SK-N-SH (cell line): ENCODE measurements at regions not wholly inside any gene's neighbourhood (a gene's known extent, or its start where the extent isn't known, plus 50 kb on each side); places are given as distances from the start of the nearest gene placed in this dataset.

Experiments used
- CTCF ChIA-PET: fragments of 300-600, 350-600 bp; formaldehyde crosslinking; extraction: SDS; loops from one replicate; lab custom pipeline; 2021; lab: Yijun Ruan, JAX
- POLR2A ChIA-PET: fragments of 350-600 bp; sonication (Branson Sonifier 250); formaldehyde crosslinking; extraction: SDS; loops from one replicate; lab custom pipeline; 2020; ENCODE audit warnings: antibody characterized with exemption, inconsistent platforms; lab: Yijun Ruan, JAX
- DNase-seq: peaks from one replicate; pipeline ENCODE4 v3.0.0; 2012
- H2AFZ ChIP-seq: fragments of 200-600 bp; sonication (generic); 2 replicates; pipeline ENCODE4 v1.8.1; 2016; ENCODE audit warnings: antibody characterized with exemption, mild to moderate bottlenecking, low read depth
- H3F3A ChIP-seq: fragments of 200-600 bp; sonication (generic); replicated peaks from 2 replicates; pipeline ENCODE3; 2016; ENCODE audit warnings: antibody characterized with exemption, mild to moderate bottlenecking; ENCODE audit not compliant: insufficient read depth
- H3K27ac ChIP-seq, 2 experiments: fragments of 200-500 bp in 1 of 2; fragments of 200-600 bp in 1 of 2; sonication (Bioruptor generic) in 1 of 2; sonication (generic), shearing (Covaris generic) in 1 of 2; 2 replicates each; pipeline versions ENCODE4 v1.5.1 to v1.6.1; 2014 to 2016; ENCODE audit warnings: low read depth in 2 of 2, inconsistent platforms in 1 of 2, low read length in 1 of 2, mild to moderate bottlenecking in 1 of 2, mixed read lengths in 1 of 2
- H3K27me3 ChIP-seq: fragments of 200-600 bp; sonication (generic), shearing (Covaris generic); 2 replicates; pipeline ENCODE4 v1.6.1; 2016; ENCODE audit warnings: mixed run types; ENCODE audit not compliant: insufficient read depth
- H3K36me3 ChIP-seq, 2 experiments: fragments of 200-500 bp in 1 of 2; fragments of 200-600 bp in 1 of 2; sonication (Bioruptor generic) in 1 of 2; sonication (generic) in 1 of 2; replicated peaks in 1 of 2; 2 replicates each; pipeline versions ENCODE3 to v1.5.1; 2014 to 2016; ENCODE audit warnings: low read length in 1 of 2, mild to moderate bottlenecking in 1 of 2; ENCODE audit not compliant: insufficient read depth in 2 of 2, control insufficient read depth in 1 of 2
- H3K4me1 ChIP-seq, 2 experiments: fragments of 200-500 bp in 1 of 2; fragments of 200-600 bp in 1 of 2; sonication (Bioruptor generic) in 1 of 2; sonication (generic), shearing (Covaris generic) in 1 of 2; 2 replicates each; pipeline versions ENCODE4 v1.5.1 to v1.6.1; 2014 to 2016; ENCODE audit warnings: low read depth in 1 of 2, low read length in 1 of 2, mixed run types in 1 of 2; ENCODE audit not compliant: insufficient read depth in 2 of 2, control insufficient read depth in 1 of 2
- H3K4me2 ChIP-seq: fragments of 200-600 bp; sonication (generic), shearing (Covaris generic); 2 replicates; pipeline ENCODE4 v1.6.1; 2017; ENCODE audit warnings: mixed run types
- H3K4me3 ChIP-seq, 2 experiments: fragments of 200-500 bp in 1 of 2; fragments of 200-600 bp in 1 of 2; sonication (Bioruptor generic) in 1 of 2; sonication (generic), shearing (Covaris generic) in 1 of 2; 2 replicates each; pipeline versions ENCODE4 v1.5.1 to v1.8.1; 2014 to 2016; ENCODE audit warnings: low read depth in 2 of 2, inconsistent platforms in 1 of 2, low read length in 1 of 2, mild to moderate bottlenecking in 1 of 2, mixed read lengths in 1 of 2, moderate library complexity in 1 of 2
- H3K79me2 ChIP-seq: fragments of 200-600 bp; sonication (generic); 2 replicates; pipeline ENCODE4 v1.8.1; 2017; ENCODE audit warnings: mild to moderate bottlenecking; ENCODE audit not compliant: insufficient read depth
- H3K9ac ChIP-seq: fragments of 200-600 bp; sonication (generic); 2 replicates; pipeline ENCODE4 v1.6.1; 2017; ENCODE audit warnings: mixed run types
- H3K9me2 ChIP-seq: fragments of 200-600 bp; sonication (generic); 2 replicates; pipeline ENCODE4 v1.6.1; 2017; ENCODE audit warnings: mixed run types
- H3K9me3 ChIP-seq: fragments of 200-600 bp; sonication (generic); 2 replicates; pipeline ENCODE4 v1.6.1; 2017; ENCODE audit warnings: mixed run types, mild to moderate bottlenecking, moderate library complexity
- H4K20me1 ChIP-seq: fragments of 200-600 bp; sonication (generic); 2 replicates; pipeline ENCODE4 v1.6.1; 2017; ENCODE audit warnings: mild to moderate bottlenecking, mixed run types; ENCODE audit not compliant: insufficient read depth
- ELF1 ChIP-seq: IDR thresholded peaks from 2 replicates; pipeline ENCODE4 v1.4.0; 2012
- EP300 ChIP-seq, 2 experiments: IDR thresholded peaks; 2 replicates each; pipeline versions ENCODE4 v1.4.0 to v1.6.1; 2012; ENCODE audit warnings: borderline replicate concordance in 1 of 2, low read depth in 1 of 2, low read length in 1 of 2
- EZH2phosphoT487 ChIP-seq: fragments of 200-600 bp; sonication (generic); IDR thresholded peaks from 2 replicates; pipeline ENCODE4 v1.6.1; 2017; ENCODE audit warnings: low read depth, mixed run types, mild to moderate bottlenecking, antibody characterized with exemption, moderate library complexity, borderline replicate concordance
- FOXJ3 ChIP-seq: sonication (generic); formaldehyde crosslinking; IDR thresholded peaks from 2 replicates; pipeline ENCODE4 v1.5.1; 2020; ENCODE audit warnings: mild to moderate bottlenecking, missing genetic modification reagents
- FOXM1 ChIP-seq: IDR thresholded peaks from 2 replicates; pipeline ENCODE4 v1.4.0; 2012; ENCODE audit warnings: low read depth, mild to moderate bottlenecking
- GABPA ChIP-seq: IDR thresholded peaks from 2 replicates; pipeline ENCODE4 v1.4.0; 2012; ENCODE audit warnings: low read depth, mild to moderate bottlenecking
- JUND ChIP-seq: IDR thresholded peaks from 2 replicates; pipeline ENCODE4 v1.4.0; 2012
- NFIC ChIP-seq: IDR thresholded peaks from 2 replicates; pipeline ENCODE4 v1.4.0; 2012; ENCODE audit warnings: borderline replicate concordance
- NRF1 ChIP-seq: IDR thresholded peaks from 2 replicates; pipeline ENCODE4 v1.6.1; 2012; ENCODE audit warnings: low read depth, mild to moderate bottlenecking, low read length
- POLR2AphosphoS5 ChIP-seq: IDR thresholded peaks from 2 replicates; pipeline ENCODE4 v1.6.1; 2012; ENCODE audit warnings: low read depth, low read length
- RAD21 ChIP-seq: IDR thresholded peaks from 2 replicates; pipeline ENCODE4 v1.6.1; 2012; ENCODE audit warnings: mild to moderate bottlenecking, low read length
- RCOR1 ChIP-seq: fragments of 150-350 bp; IDR thresholded peaks from 2 replicates; pipeline ENCODE4 v1.6.1; 2017; ENCODE audit warnings: antibody characterized with exemption, low read length
- RFX5 ChIP-seq: IDR thresholded peaks from 2 replicates; pipeline ENCODE4 v1.6.1; 2012; ENCODE audit warnings: mild to moderate bottlenecking, improper control_type of control experiment, low read length
- RXRA ChIP-seq: IDR thresholded peaks from 2 replicates; pipeline ENCODE4 v1.4.0; 2012; ENCODE audit warnings: low read depth, mild to moderate bottlenecking, borderline replicate concordance
- TAF1 ChIP-seq: IDR thresholded peaks from 2 replicates; pipeline ENCODE4 v1.6.1; 2012; ENCODE audit warnings: low read depth, mild to moderate bottlenecking, low read length, moderate library complexity, borderline replicate concordance
- TCF12 ChIP-seq: IDR thresholded peaks from 2 replicates; pipeline ENCODE4 v1.4.0; 2012
- YY1 ChIP-seq: IDR thresholded peaks from 2 replicates; pipeline ENCODE4 v1.4.0; 2012; ENCODE audit warnings: low read depth, mild to moderate bottlenecking
- WGBS: methylation state at CpG from one replicate; pipeline ENCODE4 v1.1.6; 2017; ENCODE audit warnings: low lambda C conversion rate; 5-methylcytosine and 5-hydroxymethylcytosine counted together
- TF ChIP-seq, protein P1 (sequence below): fragments of 200-600 bp; sonication (generic); IDR thresholded peaks from 2 replicates; pipeline ENCODE4 v1.6.1; 2017; ENCODE audit warnings: antibody characterized with exemption, mild to moderate bottlenecking, moderate library complexity
- TF ChIP-seq, protein P2 (sequence below): IDR thresholded peaks from 2 replicates; pipeline ENCODE4 v1.4.0; 2012; ENCODE audit warnings: low read depth, borderline replicate concordance
- TF ChIP-seq, protein P3 (sequence below): IDR thresholded peaks from 2 replicates; pipeline ENCODE4 v1.6.1; 2012; ENCODE audit warnings: mild to moderate bottlenecking, low read depth, low read length, moderate library complexity

DNA sequence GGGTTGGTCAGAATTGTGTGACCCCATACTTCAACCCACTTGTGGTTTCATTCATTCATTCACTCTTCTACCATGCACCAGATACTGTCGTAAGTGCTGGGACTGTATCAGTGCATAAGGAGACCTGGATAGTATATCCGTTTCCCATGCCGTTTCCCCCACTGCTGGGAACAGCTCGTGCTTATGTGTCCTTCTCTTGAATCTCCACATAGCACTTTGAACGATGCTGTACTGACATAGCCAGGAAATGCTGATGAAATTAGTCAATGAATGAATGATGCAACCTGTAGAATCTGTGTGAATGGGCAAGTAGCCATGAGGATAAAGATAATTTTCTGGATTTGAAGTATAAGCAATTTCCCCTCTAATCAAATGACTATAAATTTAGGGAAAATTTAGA, 276.1 kb downstream of the BCL2 start:
- no peaks in the 10 kb centered on the region for H3K9me3 ChIP-seq
- CTCF ChIA-PET, result interaction anchor here (1.4 kb wide), 1 partner anchor 275 kb away, joined by 3 read pairs; no protein-coding TSS in a partner anchor
- POLR2A ChIA-PET, result no interaction called here

DNA sequence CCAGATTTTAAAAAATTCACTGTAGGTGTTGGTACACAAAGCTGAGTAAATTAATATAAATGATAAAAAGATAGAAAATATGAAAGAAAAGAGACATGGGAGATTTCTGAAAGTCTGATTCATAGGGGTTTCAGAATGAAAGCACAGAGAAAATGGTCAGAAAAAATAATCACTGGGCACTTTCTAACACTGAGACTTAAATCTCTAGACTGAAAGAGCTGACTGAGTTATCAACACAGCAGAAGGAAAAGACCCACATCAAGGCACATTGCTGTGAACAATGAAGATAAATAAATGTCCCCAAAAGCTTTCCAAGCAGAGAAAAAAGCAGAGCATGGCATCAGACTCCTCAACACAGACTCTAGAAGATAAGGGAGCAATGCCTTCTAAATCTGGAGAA, 277.2 kb downstream of the BCL2 start:
- H3K9me2 ChIP-seq, result no peaks in the 10 kb centered on the region
- no peaks in the 10 kb centered on the region; a peak in 1 of 4 replicates for H3K4me1 ChIP-seq
- H3K79me2 ChIP-seq, result no peaks in the 10 kb centered on the region
- ChIA-PET POLR2A (no interaction called here), CTCF (interaction anchor here (0.9 kb wide), 1 partner anchor 12 kb away, joined by 3 read pairs; no protein-coding TSS in a partner anchor)
- no peaks in the 10 kb centered on the region for H3K36me3 ChIP-seq
- H3K27ac ChIP-seq, result no peak overlapping the region
- no peak overlapping the region for H3K9ac ChIP-seq
- H2AFZ ChIP-seq, result no peak overlapping the region
- H4K20me1 ChIP-seq, result no peaks in the 10 kb centered on the region
- H3K4me3 ChIP-seq, result no peak overlapping the region
- TF ChIP-seq FOXJ3 (CRISPR knock-in tag), result no peak
- TF ChIP-seq ELF1, result no peak
- TF ChIP-seq GABPA, result no peak
- TF ChIP-seq JUND, result no peak
- no peak for TF ChIP-seq RXRA
- TF ChIP-seq, protein P1, sequence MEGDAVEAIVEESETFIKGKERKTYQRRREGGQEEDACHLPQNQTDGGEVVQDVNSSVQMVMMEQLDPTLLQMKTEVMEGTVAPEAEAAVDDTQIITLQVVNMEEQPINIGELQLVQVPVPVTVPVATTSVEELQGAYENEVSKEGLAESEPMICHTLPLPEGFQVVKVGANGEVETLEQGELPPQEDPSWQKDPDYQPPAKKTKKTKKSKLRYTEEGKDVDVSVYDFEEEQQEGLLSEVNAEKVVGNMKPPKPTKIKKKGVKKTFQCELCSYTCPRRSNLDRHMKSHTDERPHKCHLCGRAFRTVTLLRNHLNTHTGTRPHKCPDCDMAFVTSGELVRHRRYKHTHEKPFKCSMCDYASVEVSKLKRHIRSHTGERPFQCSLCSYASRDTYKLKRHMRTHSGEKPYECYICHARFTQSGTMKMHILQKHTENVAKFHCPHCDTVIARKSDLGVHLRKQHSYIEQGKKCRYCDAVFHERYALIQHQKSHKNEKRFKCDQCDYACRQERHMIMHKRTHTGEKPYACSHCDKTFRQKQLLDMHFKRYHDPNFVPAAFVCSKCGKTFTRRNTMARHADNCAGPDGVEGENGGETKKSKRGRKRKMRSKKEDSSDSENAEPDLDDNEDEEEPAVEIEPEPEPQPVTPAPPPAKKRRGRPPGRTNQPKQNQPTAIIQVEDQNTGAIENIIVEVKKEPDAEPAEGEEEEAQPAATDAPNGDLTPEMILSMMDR, result no peak
- no peak for TF ChIP-seq POLR2AphosphoS5
- TF ChIP-seq, protein P2, sequence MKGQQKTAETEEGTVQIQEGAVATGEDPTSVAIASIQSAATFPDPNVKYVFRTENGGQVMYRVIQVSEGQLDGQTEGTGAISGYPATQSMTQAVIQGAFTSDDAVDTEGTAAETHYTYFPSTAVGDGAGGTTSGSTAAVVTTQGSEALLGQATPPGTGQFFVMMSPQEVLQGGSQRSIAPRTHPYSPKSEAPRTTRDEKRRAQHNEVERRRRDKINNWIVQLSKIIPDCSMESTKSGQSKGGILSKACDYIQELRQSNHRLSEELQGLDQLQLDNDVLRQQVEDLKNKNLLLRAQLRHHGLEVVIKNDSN, result no peak
- no peak for TF ChIP-seq TAF1
- TF ChIP-seq RFX5, result no peak
- TF ChIP-seq EP300 (IDR thresholded peaks at IDR 0.05; ENCODE audit: borderline replicate concordance in 1 of 2, low read depth in 1 of 2, low read length in 1 of 2), result no peak
- TF ChIP-seq TCF12, result no peak
- TF ChIP-seq, protein P3, sequence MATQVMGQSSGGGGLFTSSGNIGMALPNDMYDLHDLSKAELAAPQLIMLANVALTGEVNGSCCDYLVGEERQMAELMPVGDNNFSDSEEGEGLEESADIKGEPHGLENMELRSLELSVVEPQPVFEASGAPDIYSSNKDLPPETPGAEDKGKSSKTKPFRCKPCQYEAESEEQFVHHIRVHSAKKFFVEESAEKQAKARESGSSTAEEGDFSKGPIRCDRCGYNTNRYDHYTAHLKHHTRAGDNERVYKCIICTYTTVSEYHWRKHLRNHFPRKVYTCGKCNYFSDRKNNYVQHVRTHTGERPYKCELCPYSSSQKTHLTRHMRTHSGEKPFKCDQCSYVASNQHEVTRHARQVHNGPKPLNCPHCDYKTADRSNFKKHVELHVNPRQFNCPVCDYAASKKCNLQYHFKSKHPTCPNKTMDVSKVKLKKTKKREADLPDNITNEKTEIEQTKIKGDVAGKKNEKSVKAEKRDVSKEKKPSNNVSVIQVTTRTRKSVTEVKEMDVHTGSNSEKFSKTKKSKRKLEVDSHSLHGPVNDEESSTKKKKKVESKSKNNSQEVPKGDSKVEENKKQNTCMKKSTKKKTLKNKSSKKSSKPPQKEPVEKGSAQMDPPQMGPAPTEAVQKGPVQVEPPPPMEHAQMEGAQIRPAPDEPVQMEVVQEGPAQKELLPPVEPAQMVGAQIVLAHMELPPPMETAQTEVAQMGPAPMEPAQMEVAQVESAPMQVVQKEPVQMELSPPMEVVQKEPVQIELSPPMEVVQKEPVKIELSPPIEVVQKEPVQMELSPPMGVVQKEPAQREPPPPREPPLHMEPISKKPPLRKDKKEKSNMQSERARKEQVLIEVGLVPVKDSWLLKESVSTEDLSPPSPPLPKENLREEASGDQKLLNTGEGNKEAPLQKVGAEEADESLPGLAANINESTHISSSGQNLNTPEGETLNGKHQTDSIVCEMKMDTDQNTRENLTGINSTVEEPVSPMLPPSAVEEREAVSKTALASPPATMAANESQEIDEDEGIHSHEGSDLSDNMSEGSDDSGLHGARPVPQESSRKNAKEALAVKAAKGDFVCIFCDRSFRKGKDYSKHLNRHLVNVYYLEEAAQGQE, result no peak
- no peak for TF ChIP-seq NFIC
- TF ChIP-seq FOXM1, result no peak
- TF ChIP-seq YY1, result no peak
- no peak for TF ChIP-seq NRF1
- no peak for TF ChIP-seq EZH2phosphoT487
- no peak for TF ChIP-seq RCOR1
- TF ChIP-seq RAD21, result no peak
- no peaks in the 10 kb centered on the region for H3K9me3 ChIP-seq
- no peaks in the 10 kb centered on the region for H3F3A ChIP-seq
- DNase-seq, result no peak
- H3K27me3 ChIP-seq, result no peaks in the 10 kb centered on the region
- H3K4me2 ChIP-seq, result no peak overlapping the region

More for the DNA sequence above, 276.1 kb downstream of the BCL2 start:
- Histone ChIP-seq H3K9me2 (no peaks in the 10 kb centered on the region), H3K4me2 (no peak overlapping the region), H2AFZ (no peak overlapping the region), H3K27me3 (no peaks in the 10 kb centered on the region), H3K36me3 (no peaks in the 10 kb centered on the region), H3K9ac (no peak overlapping the region), H3K27ac (no peak overlapping the region), H3F3A (no peaks in the 10 kb centered on the region), H3K79me2 (no peaks in the 10 kb centered on the region), H3K4me1 (no peaks in the 10 kb centered on the region; a peak in 1 of 4 replicates), H4K20me1 (no peaks in the 10 kb centered on the region), H3K4me3 (no peak overlapping the region)
- no peak for TF ChIP-seq FOXJ3 (CRISPR knock-in tag)
- TF ChIP-seq JUND, result no peak
- no peak for DNase-seq
- WGBS, result 46% methylated on average over 5 of the region's 5 CpGs
